Neural progenitor cell (in vitro differentiated cells): ENCODE measurements at regions not wholly inside any gene's neighbourhood (a gene's known extent, or its start where the extent isn't known, plus 50 kb on each side); places are given as distances from the start of the nearest gene placed in this dataset.

ENCODE experiments used
- DNase-seq: peaks from one replicate; pipeline ENCODE4 v3.0.0-alpha.2; 2016; ENCODE audit warnings: low spot score
- H2AFZ ChIP-seq: fragments of 200-600 bp; sonication (generic); replicated peaks from 2 replicates; pipeline ENCODE4 v1.6.1; 2016; ENCODE audit warnings: antibody characterized with exemption
- H3F3A ChIP-seq: fragments of 200-600 bp; sonication (generic); 2 replicates; pipeline ENCODE4 v1.6.1; 2016; ENCODE audit warnings: antibody characterized with exemption, low read depth
- H3K27ac ChIP-seq: fragments of 200-600 bp; sonication (generic); 2 replicates; pipeline ENCODE4 v1.5.1; 2016; ENCODE audit warnings: mild to moderate bottlenecking
- H3K27me3 ChIP-seq: fragments of 200-600 bp; sonication (generic); 2 replicates; pipeline ENCODE4 v1.6.1; 2016; ENCODE audit warnings: mild to moderate bottlenecking, moderate library complexity
- H3K36me3 ChIP-seq: fragments of 200-600 bp; sonication (generic); 2 replicates; pipeline ENCODE4 v1.5.1; 2016
- H3K4me1 ChIP-seq: fragments of 200-600 bp; sonication (generic); 2 replicates; pipeline ENCODE4 v1.6.1; 2016; ENCODE audit warnings: mixed run types
- H3K4me2 ChIP-seq: fragments of 200-600 bp; sonication (generic); 2 replicates; pipeline ENCODE4 v1.6.1; 2016
- H3K4me3 ChIP-seq: fragments of 200-600 bp; sonication (generic); 2 replicates; pipeline ENCODE4 v1.5.1; 2016
- H3K79me2 ChIP-seq: fragments of 200-600 bp; sonication (generic); 2 replicates; pipeline ENCODE4 v1.6.1; 2016; ENCODE audit warnings: low read depth
- H3K9ac ChIP-seq: fragments of 200-600 bp; sonication (generic); 2 replicates; pipeline ENCODE4 v1.6.1; 2016
- H3K9me3 ChIP-seq: fragments of 200-600 bp; sonication (generic); 2 replicates; pipeline ENCODE4 v1.5.1; 2016; ENCODE audit warnings: low read depth
- H4K20me1 ChIP-seq: fragments of 200-600 bp; sonication (generic); 2 replicates; pipeline ENCODE4 v1.6.1; 2016; ENCODE audit warnings: low read depth
- H3K27ac Mint-ChIP-seq: 3 replicates; pipeline ENCODE4 v1.8.0; 2021; ENCODE audit warnings: mixed read lengths
- H3K27me3 Mint-ChIP-seq: 2 replicates; pipeline ENCODE4 v1.8.0; 2022; ENCODE audit warnings: low read depth, mild to moderate bottlenecking, inconsistent platforms, moderate library complexity, mixed read lengths; ENCODE audit not compliant: insufficient read depth
- H3K36me3 Mint-ChIP-seq: 3 replicates; pipeline ENCODE4 v1.8.0; 2021; ENCODE audit warnings: mixed read lengths
- H3K4me1 Mint-ChIP-seq: 3 replicates; pipeline ENCODE4 v1.8.0; 2021; ENCODE audit warnings: mixed read lengths
- H3K4me3 Mint-ChIP-seq: 3 replicates; pipeline ENCODE4 v1.8.0; 2021; ENCODE audit warnings: mild to moderate bottlenecking, moderate library complexity, mixed read lengths
- H3K9me3 Mint-ChIP-seq: 3 replicates; pipeline ENCODE4 v1.8.0; 2020; ENCODE audit warnings: mixed read lengths
- EZH2 ChIP-seq: fragments of 200-600 bp; sonication (generic); IDR thresholded peaks from 2 replicates; pipeline ENCODE4 v1.6.1; 2017; ENCODE audit warnings: antibody characterized with exemption, mild to moderate bottlenecking, moderate library complexity
- EZH2phosphoT487 ChIP-seq: fragments of 200-600 bp; sonication (generic); IDR thresholded peaks from 2 replicates; pipeline ENCODE4 v1.6.1; 2017; ENCODE audit warnings: antibody characterized with exemption
- TF ChIP-seq, protein P1 (sequence below): fragments of 200-600 bp; sonication (generic); IDR thresholded peaks from 2 replicates; pipeline ENCODE4 v1.5.1; 2017; ENCODE audit warnings: antibody characterized with exemption, mild to moderate bottlenecking

DNA sequence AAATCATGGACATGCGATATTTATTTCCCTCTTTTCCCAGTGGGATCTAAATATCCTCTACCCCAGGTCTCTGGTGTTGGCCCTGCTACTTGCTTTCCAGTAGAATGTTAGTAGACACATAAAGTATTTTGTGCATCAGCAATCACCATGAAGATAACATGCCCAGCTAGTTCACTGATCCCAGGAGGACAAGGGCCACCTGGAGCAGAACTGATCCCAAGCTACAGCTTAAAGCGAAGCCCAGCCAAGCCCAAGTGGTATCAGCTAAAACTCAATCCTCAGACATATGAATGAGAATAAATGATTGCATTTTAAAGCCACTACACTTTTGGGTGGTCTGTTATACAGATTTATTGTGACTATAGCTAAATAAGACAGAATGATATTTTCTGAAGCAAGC lies 516.2 kb downstream of the INSC start:
- Histone ChIP-seq H3K79me2 (no peaks in the 10 kb centered on the region), H3K36me3 (no peaks in the 10 kb centered on the region), H3K4me1 (peaks cover 10% of the 10 kb centered on the region), H3F3A (no peaks in the 10 kb centered on the region), H4K20me1 (no peaks in the 10 kb centered on the region), H3K27ac (no peak overlapping the region), H3K4me3 (no peak overlapping the region), H2AFZ (no peak overlapping the region), H3K9ac (no peak overlapping the region), H3K9me3 (no peaks in the 10 kb centered on the region), H3K27me3 (no peaks in the 10 kb centered on the region), H3K4me2 (no peak overlapping the region)
- Mint-ChIP-seq H3K4me3 (no peak overlapping the region), H3K36me3 (no peaks in the 10 kb centered on the region), H3K27ac (no peak overlapping the region), H3K4me1 (no peaks in the 10 kb centered on the region), H3K9me3 (no peaks in the 10 kb centered on the region), H3K27me3 (no peaks in the 10 kb centered on the region)
- no peak for DNase-seq
- TF ChIP-seq EZH2 = no peak
- no peak for TF ChIP-seq EZH2phosphoT487
- TF ChIP-seq, protein P1, sequence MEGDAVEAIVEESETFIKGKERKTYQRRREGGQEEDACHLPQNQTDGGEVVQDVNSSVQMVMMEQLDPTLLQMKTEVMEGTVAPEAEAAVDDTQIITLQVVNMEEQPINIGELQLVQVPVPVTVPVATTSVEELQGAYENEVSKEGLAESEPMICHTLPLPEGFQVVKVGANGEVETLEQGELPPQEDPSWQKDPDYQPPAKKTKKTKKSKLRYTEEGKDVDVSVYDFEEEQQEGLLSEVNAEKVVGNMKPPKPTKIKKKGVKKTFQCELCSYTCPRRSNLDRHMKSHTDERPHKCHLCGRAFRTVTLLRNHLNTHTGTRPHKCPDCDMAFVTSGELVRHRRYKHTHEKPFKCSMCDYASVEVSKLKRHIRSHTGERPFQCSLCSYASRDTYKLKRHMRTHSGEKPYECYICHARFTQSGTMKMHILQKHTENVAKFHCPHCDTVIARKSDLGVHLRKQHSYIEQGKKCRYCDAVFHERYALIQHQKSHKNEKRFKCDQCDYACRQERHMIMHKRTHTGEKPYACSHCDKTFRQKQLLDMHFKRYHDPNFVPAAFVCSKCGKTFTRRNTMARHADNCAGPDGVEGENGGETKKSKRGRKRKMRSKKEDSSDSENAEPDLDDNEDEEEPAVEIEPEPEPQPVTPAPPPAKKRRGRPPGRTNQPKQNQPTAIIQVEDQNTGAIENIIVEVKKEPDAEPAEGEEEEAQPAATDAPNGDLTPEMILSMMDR = no peak

DNA sequence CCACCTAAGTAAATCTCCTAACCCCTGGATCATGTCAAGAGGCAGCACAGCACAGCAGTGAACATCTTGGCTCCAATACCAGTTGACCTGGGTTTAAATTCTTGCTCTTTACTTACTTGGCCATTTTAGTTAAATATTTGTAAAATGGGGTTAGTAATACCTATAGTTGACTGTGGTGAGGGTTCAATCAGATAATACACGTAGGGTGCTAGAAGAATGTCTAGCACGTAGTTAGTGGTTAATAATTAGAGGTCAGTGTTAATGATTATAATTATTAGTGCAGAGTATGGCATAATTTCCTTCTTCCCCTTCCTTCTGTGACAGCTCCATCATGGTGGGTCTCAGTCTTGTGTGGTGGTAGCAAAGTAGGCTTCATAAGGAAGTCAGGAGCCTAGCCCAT lies 520.8 kb downstream of the INSC start:
- Histone ChIP-seq H4K20me1 (no peaks in the 10 kb centered on the region), H3K27ac (no peak overlapping the region), H3K4me3 (no peak overlapping the region), H3K9me3 (no peaks in the 10 kb centered on the region), H3K36me3 (no peaks in the 10 kb centered on the region), H3K27me3 (no peaks in the 10 kb centered on the region), H3K4me2 (no peak overlapping the region), H3F3A (no peaks in the 10 kb centered on the region), H2AFZ (no peak overlapping the region), H3K4me1 (peaks cover 4% of the 10 kb centered on the region), H3K9ac (no peak overlapping the region), H3K79me2 (no peaks in the 10 kb centered on the region)
- no peaks in the 10 kb centered on the region for H3K36me3 Mint-ChIP-seq
- no peaks in the 10 kb centered on the region for H3K4me1 Mint-ChIP-seq
- H3K4me3 Mint-ChIP-seq = no peak overlapping the region
- no peaks in the 10 kb centered on the region for H3K27me3 Mint-ChIP-seq
- no peak for DNase-seq
- TF ChIP-seq EZH2phosphoT487 (no peak), EZH2 (no peak)
- TF ChIP-seq, protein P1 = no peak
- H3K9me3 Mint-ChIP-seq = no peaks in the 10 kb centered on the region
- no peak overlapping the region for H3K27ac Mint-ChIP-seq

DNA sequence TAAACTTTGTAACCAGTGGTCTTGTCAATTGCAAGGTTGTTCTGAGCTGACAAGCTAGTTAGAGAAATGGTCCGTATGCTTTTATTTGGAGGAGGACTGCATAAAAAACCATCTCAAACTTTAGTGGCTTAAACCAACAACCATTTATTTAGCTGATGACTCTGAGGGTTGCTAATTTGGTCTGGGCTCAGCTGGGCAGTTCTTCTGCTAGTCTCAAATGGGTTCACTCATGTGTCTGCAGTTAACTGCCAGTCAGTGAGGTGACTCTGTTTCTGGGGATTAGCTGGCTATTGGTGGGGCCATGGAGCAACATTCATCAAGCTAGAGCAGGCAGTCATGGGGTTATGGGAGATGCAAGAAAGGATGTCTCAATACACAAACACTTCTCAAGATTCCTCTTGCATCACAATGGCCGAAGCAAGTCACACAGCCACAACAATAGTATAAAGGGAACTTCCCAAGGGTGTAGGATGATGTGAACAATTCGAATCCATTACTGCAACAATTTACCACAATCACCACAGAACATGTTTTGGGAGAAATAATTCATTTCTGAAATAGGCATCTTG lies 521.9 kb downstream of the INSC start:
- Histone ChIP-seq H3K27ac (no peak overlapping the region), H3K9me3 (no peaks in the 10 kb centered on the region), H3K4me3 (no peak overlapping the region), H3F3A (no peaks in the 10 kb centered on the region), H4K20me1 (no peaks in the 10 kb centered on the region), H3K4me2 (no peak overlapping the region), H3K36me3 (no peaks in the 10 kb centered on the region), H3K9ac (no peak overlapping the region), H3K79me2 (no peaks in the 10 kb centered on the region), H3K27me3 (no peaks in the 10 kb centered on the region), H3K4me1 (peaks cover 4% of the 10 kb centered on the region), H2AFZ (no peak overlapping the region)
- no peaks in the 10 kb centered on the region for H3K27me3 Mint-ChIP-seq
- no peaks in the 10 kb centered on the region for H3K4me1 Mint-ChIP-seq
- H3K27ac Mint-ChIP-seq = no peak overlapping the region
- H3K4me3 Mint-ChIP-seq = no peak overlapping the region
- TF ChIP-seq EZH2phosphoT487 (no peak), EZH2 (no peak)
- TF ChIP-seq, protein P1 = no peak
- no peak for DNase-seq
- no peaks in the 10 kb centered on the region for H3K36me3 Mint-ChIP-seq
- H3K9me3 Mint-ChIP-seq = no peaks in the 10 kb centered on the region
